Ovary (tissue), 7 donors: ENCODE measurements at regions not wholly inside any gene's neighbourhood (a gene's known extent, or its start where the extent isn't known, plus 50 kb on each side); places are given as distances from the start of the nearest gene placed in this dataset.

Experiments
- DNase-seq, 5 donors: peaks; one replicate each; pipeline ENCODE4 v3.0.0-alpha.2; 2019 to 2020
- H3K27ac ChIP-seq, 2 donors: fragments of 200-600 bp; one replicate each; pipeline versions ENCODE4 v1.5.1 to v1.8.0; 2019 to 2022
- H3K27me3 ChIP-seq: fragments of 200-600 bp; one replicate; pipeline ENCODE4 v1.8.0; 2022
- H3K36me3 ChIP-seq: fragments of 200-600 bp; sonication (generic); one replicate; pipeline ENCODE4 v1.5.1; 2019
- H3K4me1 ChIP-seq: one replicate; pipeline ENCODE4 v1.8.1; 2013; ENCODE audit warnings: mild to moderate bottlenecking, moderate library complexity; ENCODE audit not compliant: insufficient read depth
- H3K4me3 ChIP-seq: fragments of 200-600 bp; sonication (generic); one replicate; pipeline ENCODE4 v1.5.1; 2017
- H3K9me3 ChIP-seq, 2 donors: fragments of 200-600 bp in 1 of 2; sonication (generic) in 1 of 2; one replicate each; pipeline versions ENCODE4 v1.5.1 to v1.8.1; 2013 to 2019; ENCODE audit warnings: mild to moderate bottlenecking in 1 of 2, moderate library complexity in 1 of 2
- EP300 ChIP-seq: sonication (generic); formaldehyde crosslinking; IDR thresholded peaks from one replicate; pipeline ENCODE4 v1.6.1; 2017; ENCODE audit warnings: antibody characterized with exemption
- POLR2A ChIP-seq: fragments of 450-650 bp; IDR thresholded peaks from one replicate; pipeline ENCODE4 v1.6.1; 2017; ENCODE audit warnings: antibody characterized with exemption, mild to moderate bottlenecking, moderate library complexity
- WGBS, 3 donors: extraction: QIAGEN DNeasy Blood & Tissue Kit in 1 of 3; methylation state at CpG; one replicate each; pipeline versions ENCODE4 v1.1.5 to v1.1.7; 2013 to 2017; 5-methylcytosine and 5-hydroxymethylcytosine counted together
- intact Hi-C, 4 donors: fragments of 100-400 bp; cut with DNase I; formaldehyde crosslinking; loops; one replicate each; pipeline versions ENCODE4 v1.11.0 to v1.15.1; 2022 to 2023
- TF ChIP-seq, protein P1 (sequence below), 3 donors: fragments of 450-650 bp in 2 of 3; fragments of 200-600 bp in 1 of 3; IDR thresholded peaks; one replicate each; pipeline versions ENCODE4 v1.5.1 to v1.8.0; 2016 to 2022; ENCODE audit warnings: antibody characterized with exemption in 3 of 3, mild to moderate bottlenecking in 1 of 3
- donor health status: DM: no; HTN: no; CAD: no; lungs with moderate emphysema.
- donor health status: DM: no; HTN: no; CAD: no.
- donor health status: Bipolar disorder and iron deficiency.
- donor health status: DM: no; HTN: no; CAD: no.
- donor health status: DM: yes; HTN: yes; CAD: no.

DNA sequence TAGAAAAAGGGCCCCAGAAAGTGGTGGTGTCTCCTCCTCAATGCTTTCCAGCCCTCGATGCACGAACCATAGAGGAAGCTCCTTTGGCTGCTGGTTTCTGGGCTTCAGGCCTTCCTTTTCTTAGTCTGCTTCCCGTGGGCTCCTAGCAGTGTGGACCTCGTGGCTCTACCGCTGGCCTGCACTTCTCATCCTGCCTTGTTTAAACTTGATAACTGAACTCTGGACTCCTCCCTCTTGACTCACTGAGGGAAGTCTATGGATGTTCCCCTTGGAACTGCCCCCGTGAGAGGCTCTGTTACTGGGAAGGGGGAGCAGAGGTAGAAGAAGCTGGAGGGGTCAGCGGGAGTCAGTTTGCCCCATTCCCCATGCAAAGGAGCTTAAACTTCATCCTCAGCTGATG is 75.3 kb upstream of the WDR26 start:
- DNase-seq, result no peak
- Histone ChIP-seq H3K27me3 (no peaks in the 10 kb centered on the region), H3K9me3 (no peaks in the 10 kb centered on the region), H3K4me3 (no peak overlapping the region), H3K27ac (no peak overlapping the region), H3K36me3 (no peaks in the 10 kb centered on the region), H3K4me1 (no peaks in the 10 kb centered on the region)
- intact Hi-C loops, result loop anchor here in 3 of 4 donors (5.0 kb wide), 2 partner anchors 342 to 412 kb away; no protein-coding TSS in a partner anchor
- WGBS, 3 donors, result 54 to 68% (median 67%) methylated on average over 7 of the region's 7 CpGs
- TF ChIP-seq, protein P1, sequence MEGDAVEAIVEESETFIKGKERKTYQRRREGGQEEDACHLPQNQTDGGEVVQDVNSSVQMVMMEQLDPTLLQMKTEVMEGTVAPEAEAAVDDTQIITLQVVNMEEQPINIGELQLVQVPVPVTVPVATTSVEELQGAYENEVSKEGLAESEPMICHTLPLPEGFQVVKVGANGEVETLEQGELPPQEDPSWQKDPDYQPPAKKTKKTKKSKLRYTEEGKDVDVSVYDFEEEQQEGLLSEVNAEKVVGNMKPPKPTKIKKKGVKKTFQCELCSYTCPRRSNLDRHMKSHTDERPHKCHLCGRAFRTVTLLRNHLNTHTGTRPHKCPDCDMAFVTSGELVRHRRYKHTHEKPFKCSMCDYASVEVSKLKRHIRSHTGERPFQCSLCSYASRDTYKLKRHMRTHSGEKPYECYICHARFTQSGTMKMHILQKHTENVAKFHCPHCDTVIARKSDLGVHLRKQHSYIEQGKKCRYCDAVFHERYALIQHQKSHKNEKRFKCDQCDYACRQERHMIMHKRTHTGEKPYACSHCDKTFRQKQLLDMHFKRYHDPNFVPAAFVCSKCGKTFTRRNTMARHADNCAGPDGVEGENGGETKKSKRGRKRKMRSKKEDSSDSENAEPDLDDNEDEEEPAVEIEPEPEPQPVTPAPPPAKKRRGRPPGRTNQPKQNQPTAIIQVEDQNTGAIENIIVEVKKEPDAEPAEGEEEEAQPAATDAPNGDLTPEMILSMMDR (IDR thresholded peaks at IDR 0.05), result no peak
- no peak for TF ChIP-seq POLR2A
- no peak for TF ChIP-seq EP300

DNA sequence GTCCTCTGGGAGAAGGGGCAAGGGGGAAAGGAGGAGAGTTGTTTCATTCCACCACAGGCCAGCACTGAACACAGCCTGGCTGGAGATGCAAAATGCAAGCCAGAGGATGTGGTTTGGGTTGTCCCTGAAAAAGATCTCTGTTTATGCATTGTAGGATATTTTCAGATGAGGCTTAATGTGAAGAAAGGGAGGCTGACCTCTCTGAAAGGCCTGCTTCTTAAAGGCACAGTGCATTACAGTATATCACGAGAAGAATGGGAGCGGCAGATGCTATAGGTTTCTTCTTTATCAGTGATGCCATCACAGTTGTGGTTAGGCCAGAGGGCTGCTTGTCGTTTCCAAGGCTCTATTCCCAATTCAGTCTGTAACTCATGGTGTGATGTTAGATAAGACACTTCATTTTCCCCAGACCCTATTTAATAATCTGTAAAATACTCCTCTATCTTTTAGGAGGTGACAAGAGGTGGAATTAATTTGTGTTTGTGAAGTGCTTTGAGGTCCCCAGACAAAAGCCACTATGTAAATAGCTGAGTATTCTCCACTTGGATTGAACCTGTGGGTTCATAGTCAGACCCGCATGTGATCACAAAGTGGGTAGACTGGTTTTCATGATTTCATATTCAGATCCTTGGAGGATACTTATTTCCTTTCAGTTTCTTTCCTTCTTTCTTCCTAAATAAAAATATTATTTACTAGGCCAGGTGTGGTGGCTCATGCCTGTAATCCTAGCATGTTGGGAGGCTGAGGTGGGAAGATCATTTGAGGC is 76.5 kb upstream of the WDR26 start:
- no peak overlapping the region for H3K27ac ChIP-seq
- no peaks in the 10 kb centered on the region for H3K36me3 ChIP-seq
- H3K4me3 ChIP-seq, result no peak overlapping the region
- 65 to 75% (median 65%) methylated on average over 4 of the region's 4 CpGs for WGBS, 3 donors
- no peaks in the 10 kb centered on the region for H3K4me1 ChIP-seq
- TF ChIP-seq, protein P1 (IDR thresholded peaks at IDR 0.05), result no peak
- TF ChIP-seq POLR2A, result no peak
- TF ChIP-seq EP300, result no peak
- DNase-seq, result no peak
- H3K27me3 ChIP-seq, result no peaks in the 10 kb centered on the region
- no peaks in the 10 kb centered on the region for H3K9me3 ChIP-seq
- intact Hi-C loops, result loop anchor here in 3 of 4 donors (5.0 kb wide), 2 partner anchors 341 to 411 kb away; no protein-coding TSS in a partner anchor

DNA sequence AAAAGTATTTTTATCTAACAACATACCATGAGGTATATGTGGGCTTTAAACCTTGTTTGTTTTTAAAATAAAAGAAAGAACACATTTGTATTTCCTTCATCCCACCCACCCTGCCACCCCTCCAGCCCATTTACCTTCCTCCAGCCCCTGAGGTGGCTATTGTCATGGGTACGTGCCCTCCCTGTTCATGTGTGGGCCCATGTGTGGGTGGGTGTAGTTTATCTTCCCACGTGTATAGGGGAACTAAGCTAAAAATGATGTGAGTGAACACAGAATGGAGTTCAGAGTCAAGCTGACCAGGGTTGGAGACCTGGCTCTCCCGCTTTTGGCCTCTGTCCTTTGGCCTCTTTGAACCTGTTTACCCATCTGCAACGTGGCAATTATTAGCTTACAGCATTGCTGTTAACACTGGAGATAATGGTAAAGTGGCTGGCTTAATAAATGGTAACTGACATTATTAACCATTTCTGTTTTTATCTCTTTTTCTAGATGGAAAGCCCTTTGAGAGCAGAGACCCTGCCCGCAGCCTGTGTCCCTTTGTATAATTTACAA is 78.1 kb upstream of the WDR26 start:
- no peak for TF ChIP-seq EP300
- TF ChIP-seq POLR2A, result no peak
- TF ChIP-seq, protein P1 (IDR thresholded peaks at IDR 0.05), result no peak
- no peak overlapping the region for H3K4me3 ChIP-seq
- no peak for DNase-seq
- intact Hi-C loops, result loop anchor here in 3 of 4 donors (5.0 kb wide), 2 partner anchors 340 to 410 kb away; no protein-coding TSS in a partner anchor
- H3K4me1 ChIP-seq, result no peaks in the 10 kb centered on the region
- H3K36me3 ChIP-seq, result no peaks in the 10 kb centered on the region
- H3K27ac ChIP-seq, result no peak overlapping the region
- 71 to 74% (median 72%) methylated on average over 5 of the region's 5 CpGs for WGBS, 3 donors
- no peaks in the 10 kb centered on the region for H3K27me3 ChIP-seq
- H3K9me3 ChIP-seq, result no peaks in the 10 kb centered on the region

DNA sequence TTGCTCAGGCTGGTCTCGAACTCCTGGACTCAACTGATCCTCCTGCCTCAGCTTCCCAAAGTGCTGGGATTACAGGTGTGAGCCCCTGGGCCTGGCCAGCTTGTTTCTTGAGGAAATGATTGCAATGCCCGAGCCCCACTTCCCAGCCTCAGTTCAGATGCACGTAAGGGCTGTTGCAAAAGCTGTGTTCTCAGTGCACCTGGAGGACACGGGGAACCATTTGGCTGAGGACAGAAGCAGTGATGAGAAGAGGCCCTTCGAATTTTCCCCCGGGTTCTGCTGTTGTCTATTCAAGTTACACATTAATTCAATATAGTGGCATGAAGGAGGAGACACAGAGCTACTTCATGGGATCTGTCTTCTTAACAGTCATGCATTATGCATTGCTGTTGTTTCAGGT is 78.8 kb upstream of the WDR26 start:
- intact Hi-C loops, result loop anchor here in 3 of 4 donors (5.0 kb wide), 2 partner anchors 339 to 409 kb away; no protein-coding TSS in a partner anchor

More for the DNA sequence above, 78.8 kb upstream of the WDR26 start:
- Histone ChIP-seq H3K4me3 (no peak overlapping the region), H3K4me1 (no peaks in the 10 kb centered on the region), H3K36me3 (no peaks in the 10 kb centered on the region), H3K9me3 (no peaks in the 10 kb centered on the region), H3K27ac (no peak overlapping the region), H3K27me3 (no peaks in the 10 kb centered on the region)
- no peak for TF ChIP-seq POLR2A
- TF ChIP-seq, protein P1 (IDR thresholded peaks at IDR 0.05), result no peak
- no peak for TF ChIP-seq EP300
- WGBS, 3 donors, result 65 to 79% (median 77%) methylated on average over 6 of the region's 6 CpGs
- DNase-seq, result no peak
